Activated CD4-positive, alpha-beta T cell treated with anti-CD3 and anti-CD28 coated beads, Interleukin-2, amount 50 U/mL, for 16 hours (primary cell): ENCODE measurements at regions not wholly inside any gene's neighbourhood (a gene's known extent, or its start where the extent isn't known, plus 50 kb on each side); places are given as distances from the start of the nearest gene placed in this dataset.
A peak's percentile ranks its signal among the peaks of the same experiment; 100 is the strongest.

Experiments used
- DNase-seq: peaks from one replicate; pipeline ENCODE4 v3.0.0-alpha.2; 2020

GRCh38 chr21:28509031-28509430 is 483.6 kb downstream of the LTN1 start:
- DNase-seq: no peak

- no peak for DNase-seq
Observed at GRCh38 chr21:28508126-28508525, 484.6 kb downstream of the LTN1 start.

GRCh38 chr21:28496517-28496916 is 496.2 kb downstream of the LTN1 start:
- no peak for DNase-seq

- DNase-seq: no peak
Observed at GRCh38 chr21:28492127-28492526, 500.6 kb downstream of the LTN1 start.

GRCh38 chr21:28489821-28490350 is 502.8 kb downstream of the LTN1 start:
- DNase-seq: no peak

- DNase-seq: no peak
Observed at GRCh38 chr21:28489162-28489561, 503.5 kb downstream of the LTN1 start.

GRCh38 chr21:28487455-28488070 is 505.1 kb downstream of the LTN1 start:
- no peak for DNase-seq

GRCh38 chr21:28485301-28486022 is 507.2 kb downstream of the LTN1 start:
- no peak for DNase-seq

GRCh38 chr21:28483301-28484035 is 509.2 kb downstream of the LTN1 start:
- no peak for DNase-seq

- no peak for DNase-seq
Observed at GRCh38 chr21:28482657-28483056, 510.0 kb downstream of the LTN1 start.

- DNase-seq: no peak
Observed at GRCh38 chr21:28480470-28480869, 512.2 kb downstream of the LTN1 start.

GRCh38 chr21:28473530-28474220 is 519.0 kb downstream of the LTN1 start:
- peak; percentile 7 for DNase-seq

- peak; percentile 5 for DNase-seq
Observed at GRCh38 chr21:28472543-28472942, 520.1 kb downstream of the LTN1 start.

- no peak for DNase-seq
Observed at GRCh38 chr21:28464988-28465387, 527.7 kb downstream of the LTN1 start.

- DNase-seq: no peak
Observed at GRCh38 chr21:28464095-28464494, 528.6 kb downstream of the LTN1 start.

GRCh38 chr21:28459193-28459592 is 533.5 kb downstream of the LTN1 start:
- no peak for DNase-seq

GRCh38 chr21:28458446-28458845 is 534.2 kb downstream of the LTN1 start:
- no peak for DNase-seq

- DNase-seq: no peak
Observed at GRCh38 chr21:28455253-28455600, 537.5 kb downstream of the LTN1 start.

GRCh38 chr21:28454564-28455252 is 538.0 kb downstream of the LTN1 start:
- no peak for DNase-seq

GRCh38 chr21:28447462-28447861 is 545.2 kb downstream of the LTN1 start:
- no peak for DNase-seq

GRCh38 chr21:28445141-28445830 is 547.4 kb downstream of the LTN1 start:
- no peak for DNase-seq

- DNase-seq: no peak
Observed at GRCh38 chr21:28444557-28444956, 548.1 kb downstream of the LTN1 start.
